HG03442 (cell line): ENCODE measurements at regions not wholly inside any gene's neighbourhood (a gene's known extent, or its start where the extent isn't known, plus 50 kb on each side); places are given as distances from the start of the nearest gene placed in this dataset.

Source experiments
- ATAC-seq: cut with Tn5 transposase; IDR thresholded peaks from one replicate; pipeline ENCODE4 v1.9.1; 2021; ENCODE audit warnings: mild to moderate bottlenecking, moderate library complexity; ENCODE audit not compliant: unreplicated experiment

DNA sequence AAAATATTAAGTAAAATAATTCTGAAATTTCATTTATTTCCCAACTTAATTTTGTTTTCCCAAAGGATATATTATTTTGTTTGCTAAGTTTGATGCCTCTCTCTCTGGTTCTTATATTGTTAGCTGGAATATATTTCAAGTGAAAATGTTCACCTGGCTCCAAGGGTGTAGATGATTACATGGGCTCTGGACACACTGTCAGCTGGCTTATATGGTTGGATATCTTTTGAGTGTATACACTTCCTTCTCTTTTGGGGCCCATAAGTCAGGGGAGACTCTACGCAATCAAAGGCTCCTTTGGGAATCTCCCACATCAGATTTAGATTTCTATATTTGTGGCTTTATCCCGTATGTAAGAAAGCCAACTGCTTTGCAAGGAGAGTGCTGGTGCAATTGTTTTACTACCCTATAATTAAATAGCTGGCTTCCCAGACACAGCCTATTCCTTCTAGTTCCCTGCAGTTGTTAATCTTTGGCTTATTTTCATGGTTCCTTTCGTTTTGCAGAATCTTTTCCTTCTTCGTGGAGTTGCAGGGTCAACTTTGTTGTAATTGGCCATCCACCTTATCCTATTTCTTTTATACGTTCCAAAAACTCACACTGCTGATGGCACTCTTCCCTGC is 225.7 kb downstream of the DPH6 start:
- no peak for ATAC-seq

DNA sequence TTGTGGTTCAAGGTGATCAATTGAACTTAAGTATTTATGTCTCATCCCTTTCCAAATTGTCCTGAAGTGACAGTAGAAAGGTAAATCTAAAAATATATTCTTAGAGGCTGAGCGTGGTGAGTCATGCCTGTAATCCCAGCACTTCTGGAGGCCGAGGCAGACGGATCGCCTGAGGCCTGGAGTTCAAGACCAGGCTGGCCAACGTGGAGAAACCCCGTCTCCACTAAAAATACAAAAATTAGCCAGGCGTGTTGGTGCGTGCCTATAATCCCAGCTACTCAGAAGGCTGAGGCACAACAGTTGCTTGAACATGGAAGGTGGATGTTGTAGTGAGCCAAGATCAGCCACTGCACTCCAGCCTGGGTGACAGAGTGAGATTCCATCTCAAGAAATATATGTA is 226.6 kb downstream of the DPH6 start:
- ATAC-seq: no peak

DNA sequence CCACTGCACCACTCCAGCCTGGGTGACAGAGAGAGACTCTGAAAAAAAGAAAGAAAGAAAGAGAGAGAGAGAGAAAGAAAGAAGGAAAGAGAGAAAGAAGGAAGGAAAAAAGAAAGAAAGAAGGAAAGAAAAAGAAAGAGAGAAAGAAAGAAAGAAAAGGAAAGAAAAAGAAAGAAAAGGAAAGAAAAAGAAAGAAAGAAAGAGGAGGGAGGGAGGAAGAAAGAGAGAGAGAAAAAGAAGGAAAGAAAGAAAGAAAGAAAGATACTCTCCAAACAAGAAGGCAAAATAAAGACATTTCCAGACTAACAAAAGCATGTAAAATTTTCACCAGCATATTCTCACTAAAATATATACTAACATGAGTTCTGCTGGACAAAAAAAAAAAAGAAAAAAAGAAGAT is 228.7 kb downstream of the DPH6 start:
- ATAC-seq: no peak

DNA sequence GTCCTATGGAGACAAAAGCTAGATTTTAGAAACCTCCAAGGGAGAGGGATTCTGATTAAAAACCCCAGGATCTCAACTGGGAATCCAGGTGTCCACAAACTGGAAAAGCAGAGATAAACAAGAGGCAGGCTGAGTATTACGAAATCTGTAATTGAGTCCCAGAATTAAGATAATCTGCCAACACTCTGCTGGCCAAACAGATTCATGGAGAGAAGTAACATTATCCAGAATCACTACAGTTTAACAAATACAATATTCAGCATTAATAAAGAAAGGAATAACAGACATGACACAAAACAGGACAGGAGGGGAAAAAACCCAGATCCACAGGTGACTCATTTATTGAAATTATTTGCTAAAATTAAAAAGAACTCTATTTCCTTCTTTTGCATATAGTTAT is 227.2 kb upstream of the NANOGP8 start:
- no peak for ATAC-seq

DNA sequence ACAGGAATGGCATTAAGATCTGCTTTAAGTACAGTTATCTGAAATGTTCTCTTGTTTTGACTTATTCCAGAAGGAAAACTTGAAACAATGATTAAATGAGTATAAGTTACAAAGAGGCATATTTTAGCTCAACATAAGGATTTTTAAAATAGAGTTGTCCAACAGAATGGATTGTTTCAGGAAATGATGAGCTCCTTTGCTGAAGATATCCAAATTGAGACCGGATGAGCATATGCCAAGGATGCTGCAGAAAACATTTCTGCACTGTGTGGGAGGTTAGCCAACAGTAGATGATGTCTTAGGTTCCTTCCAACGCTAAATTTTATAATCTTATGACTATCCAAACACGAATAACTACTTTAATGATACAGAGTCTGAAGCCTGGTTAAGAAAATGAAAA is 226.5 kb upstream of the NANOGP8 start:
- ATAC-seq: no peak

DNA sequence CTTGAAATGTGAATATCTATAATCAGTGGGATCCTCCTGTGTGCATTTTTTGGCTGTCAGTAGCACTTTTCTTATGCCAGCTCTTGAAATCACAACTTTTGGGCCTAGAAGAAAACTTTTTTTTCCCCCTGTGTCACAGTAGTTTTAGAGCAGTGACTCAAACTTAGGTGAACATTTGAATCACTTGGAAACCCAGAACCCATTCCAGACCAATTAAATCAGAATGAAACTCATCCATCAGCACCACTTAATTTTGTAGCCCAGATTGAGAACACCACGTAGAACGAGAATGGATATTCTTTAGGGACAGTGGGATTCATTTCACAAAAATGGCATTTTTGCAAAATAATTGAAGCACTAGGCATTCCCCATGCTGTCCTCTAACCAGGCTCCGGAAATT is 224.8 kb upstream of the NANOGP8 start:
- no peak for ATAC-seq

DNA sequence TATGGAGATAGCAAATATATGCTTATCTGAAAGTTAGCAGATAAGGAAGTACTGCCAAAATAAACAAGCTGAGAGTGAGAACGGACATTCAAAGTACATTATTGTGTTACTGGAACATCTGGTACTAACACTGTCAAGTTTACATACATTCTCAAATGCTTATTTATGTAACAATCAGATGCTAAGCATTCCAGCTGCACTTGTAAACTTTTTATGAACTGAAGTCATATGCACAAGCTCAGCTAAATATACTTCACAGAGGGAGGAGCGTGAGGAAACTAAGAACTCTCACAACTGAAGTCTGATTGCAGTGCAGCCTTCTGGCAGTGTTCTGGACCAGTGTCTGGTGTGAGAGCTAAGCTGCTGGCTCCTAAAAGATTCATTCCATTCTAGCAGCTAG is 223.7 kb upstream of the NANOGP8 start:
- no peak for ATAC-seq

DNA sequence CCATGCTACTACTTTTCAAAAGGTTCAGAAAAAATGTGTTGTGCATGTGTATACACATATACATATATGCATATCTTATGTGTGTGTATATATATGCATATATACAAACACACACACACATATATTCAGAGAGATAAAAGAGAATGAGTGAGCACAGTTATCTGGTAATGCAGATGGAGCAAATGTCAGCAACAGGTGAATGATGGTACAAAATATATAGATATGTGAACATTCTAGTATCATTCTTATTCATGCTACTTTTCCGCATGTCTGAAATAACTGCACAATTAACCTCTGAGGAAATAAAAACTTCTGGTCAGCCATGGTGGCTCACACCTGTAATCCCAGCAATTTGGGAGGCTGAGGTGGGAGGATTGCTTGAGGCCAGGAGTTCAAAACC is 222.6 kb upstream of the NANOGP8 start:
- ATAC-seq: no peak

DNA sequence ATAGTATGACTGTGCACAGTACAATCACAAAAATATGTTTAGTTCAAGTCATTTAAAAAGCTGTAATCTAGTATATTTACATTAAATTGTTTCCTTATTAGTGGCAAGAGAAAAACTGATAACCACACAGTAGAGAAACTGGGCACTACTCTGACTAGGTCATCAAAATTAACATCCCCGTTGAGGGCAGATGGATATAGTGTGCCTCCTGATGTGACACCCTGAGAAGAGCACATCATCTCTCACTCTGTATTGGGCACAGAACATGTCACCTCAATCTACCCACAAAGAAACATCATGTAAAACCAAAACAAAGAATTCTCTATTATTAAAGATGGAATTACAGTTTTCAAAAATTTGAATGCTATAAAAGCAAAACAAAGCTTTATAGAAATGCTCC is 221.9 kb upstream of the NANOGP8 start:
- ATAC-seq: no peak

DNA sequence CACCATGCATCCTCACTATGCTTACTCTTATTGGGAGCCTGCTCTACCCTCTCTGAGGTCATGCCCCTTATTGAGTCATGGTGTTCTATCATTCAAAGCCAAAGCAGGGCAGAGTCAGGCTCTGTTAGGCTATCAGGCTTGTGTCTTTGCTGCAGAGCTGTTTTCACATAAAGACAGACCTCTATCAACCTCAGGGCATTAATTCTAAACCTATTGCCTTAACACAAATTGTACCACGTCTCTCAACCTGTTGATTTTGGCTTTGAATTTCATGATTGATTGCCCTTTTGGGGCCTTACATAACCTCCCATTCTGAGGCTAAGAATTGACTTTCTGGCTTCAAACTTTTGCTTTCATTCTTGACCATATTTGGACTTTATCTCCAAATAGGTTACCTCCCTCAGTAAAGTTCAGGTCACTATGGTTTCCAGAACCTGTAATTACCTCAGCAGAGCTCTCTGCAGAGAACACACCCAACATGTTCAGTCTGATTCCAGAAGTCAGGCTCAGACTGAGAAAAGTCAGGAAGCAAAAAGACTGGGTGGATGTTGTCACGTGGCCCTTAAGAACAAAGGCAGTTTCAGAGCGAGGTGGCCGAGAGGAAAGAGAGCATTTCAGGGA is 221.4 kb upstream of the NANOGP8 start:
- ATAC-seq: no peak

DNA sequence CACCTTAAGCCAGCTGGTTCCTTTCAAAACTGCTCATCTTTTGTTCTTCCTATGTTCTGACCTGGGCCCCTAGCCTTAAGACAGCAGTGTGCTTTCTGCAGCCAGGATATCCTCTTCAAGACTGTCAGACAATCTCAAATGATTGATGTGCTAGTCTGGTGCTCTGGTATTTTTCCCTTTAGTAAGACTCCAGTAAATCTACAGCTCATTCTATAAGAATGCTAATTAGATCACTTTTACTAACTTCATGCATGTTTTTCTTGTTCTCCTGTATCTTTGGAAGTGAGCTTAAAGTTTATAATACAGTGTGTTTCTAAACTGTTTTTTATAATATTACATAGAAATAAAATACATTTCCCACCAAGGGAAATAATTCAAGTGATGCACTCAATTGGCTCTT is 220.9 kb upstream of the NANOGP8 start:
- ATAC-seq: no peak

DNA sequence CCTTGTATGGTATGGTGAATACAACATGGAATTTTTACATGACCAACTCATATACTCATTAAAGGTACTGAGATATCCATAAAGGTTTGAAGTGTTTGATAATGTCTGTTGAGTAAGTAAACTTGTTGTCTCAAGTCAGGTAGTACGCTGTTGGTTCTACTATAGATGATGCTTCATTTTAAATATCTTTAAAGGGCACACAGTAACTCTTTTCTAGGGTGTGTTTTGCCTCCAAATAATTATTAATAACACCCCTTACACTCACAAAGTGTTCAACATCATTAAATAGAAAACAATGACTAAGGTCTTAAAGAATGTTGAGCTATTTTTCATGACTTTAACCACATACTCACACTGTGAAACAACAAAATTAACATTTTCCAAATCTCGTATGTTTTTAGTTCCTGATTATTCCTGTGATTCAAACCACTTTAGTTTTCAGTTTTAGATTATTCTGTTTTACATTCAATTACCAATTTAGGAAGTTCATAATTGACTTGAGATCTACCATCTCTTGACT is 220.0 kb upstream of the NANOGP8 start:
- ATAC-seq: no peak

DNA sequence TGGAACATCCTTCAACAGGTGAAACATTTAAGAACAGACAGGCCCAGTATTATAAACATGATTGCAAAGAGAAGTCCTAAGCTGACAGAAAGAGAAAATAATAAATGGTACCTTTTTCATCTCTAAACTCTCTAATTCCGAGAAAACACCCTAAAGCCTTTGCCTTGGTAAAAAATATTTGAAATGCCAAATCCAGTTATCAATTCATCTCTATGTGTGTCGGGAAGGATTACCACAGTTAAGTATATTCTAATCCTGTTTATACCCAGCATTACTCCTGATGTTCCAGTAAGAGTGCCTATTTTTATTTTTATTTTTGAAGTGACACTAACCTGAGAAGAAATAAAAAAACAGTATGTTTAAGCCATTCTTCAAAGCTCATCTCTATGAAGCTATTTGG is 219.3 kb upstream of the NANOGP8 start:
- ATAC-seq: no peak

DNA sequence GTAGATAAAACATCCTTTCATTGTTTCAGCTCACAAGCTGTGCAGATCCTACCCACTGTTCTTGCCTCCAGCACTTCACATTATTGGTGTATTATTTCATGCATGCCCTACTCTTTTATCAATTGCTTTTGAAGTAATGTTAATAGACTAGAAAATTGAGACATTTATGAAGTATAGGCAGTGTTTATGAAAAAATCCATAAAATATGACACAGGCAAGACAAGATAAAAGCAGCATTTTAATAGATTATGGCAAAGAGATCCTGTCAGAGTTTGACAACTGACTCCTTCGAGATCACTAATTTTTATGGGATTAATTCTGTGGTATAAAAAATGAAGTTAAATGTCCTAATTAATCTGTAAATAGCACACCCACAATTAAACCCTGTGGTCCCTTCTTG is 217.2 kb upstream of the NANOGP8 start:
- no peak for ATAC-seq

DNA sequence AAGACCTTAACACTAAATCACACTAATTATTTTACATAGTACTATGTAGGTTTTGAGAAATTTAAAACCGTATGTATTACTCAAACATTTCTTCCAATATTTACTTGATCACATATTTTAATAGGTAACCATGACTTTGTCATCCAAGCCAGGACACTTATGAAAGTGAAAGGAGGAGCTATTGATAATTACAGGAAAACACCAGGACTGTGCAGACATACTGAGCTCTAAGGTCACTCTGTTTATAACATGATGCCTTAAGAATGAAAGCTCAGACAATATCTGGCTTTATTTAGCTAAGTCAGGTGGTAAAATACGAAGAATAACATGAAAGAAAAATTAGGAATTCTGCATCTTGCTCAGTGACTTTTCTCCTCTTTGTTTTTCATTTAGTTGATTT is 216.0 kb upstream of the NANOGP8 start:
- ATAC-seq: no peak

DNA sequence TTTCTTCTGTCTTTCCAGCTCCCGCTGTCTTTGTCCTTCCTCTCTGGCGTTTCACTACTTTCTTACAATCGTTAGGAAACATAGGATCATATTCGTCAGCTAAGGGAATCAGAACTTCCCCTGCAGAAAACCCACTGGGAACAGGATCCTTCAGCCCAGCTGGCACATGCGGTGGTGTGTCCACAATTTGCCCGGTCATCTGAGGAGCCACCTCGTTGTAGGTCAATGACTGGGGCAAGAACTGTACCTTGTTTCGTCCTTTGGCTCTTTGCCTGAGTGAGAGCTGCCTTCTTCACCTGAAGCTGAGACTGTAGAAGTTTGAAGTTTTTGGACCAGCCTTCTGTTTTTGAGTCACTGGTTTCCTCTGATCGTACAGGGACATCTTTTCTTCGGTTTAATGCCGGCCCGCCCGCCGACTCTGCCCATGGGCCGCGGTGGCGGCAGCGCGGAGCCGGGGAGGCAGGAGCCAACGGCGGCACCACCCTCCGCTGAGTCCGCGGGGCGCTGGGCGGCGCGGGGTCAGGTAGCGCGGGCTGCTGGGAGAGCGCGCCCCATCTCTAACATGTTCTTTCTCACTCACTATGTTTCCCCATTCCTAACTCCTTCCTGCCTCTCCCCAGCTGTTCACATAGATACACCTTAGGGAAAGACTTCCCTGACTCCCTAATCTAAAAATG is 214.1 kb upstream of the NANOGP8 start:
- no peak for ATAC-seq

DNA sequence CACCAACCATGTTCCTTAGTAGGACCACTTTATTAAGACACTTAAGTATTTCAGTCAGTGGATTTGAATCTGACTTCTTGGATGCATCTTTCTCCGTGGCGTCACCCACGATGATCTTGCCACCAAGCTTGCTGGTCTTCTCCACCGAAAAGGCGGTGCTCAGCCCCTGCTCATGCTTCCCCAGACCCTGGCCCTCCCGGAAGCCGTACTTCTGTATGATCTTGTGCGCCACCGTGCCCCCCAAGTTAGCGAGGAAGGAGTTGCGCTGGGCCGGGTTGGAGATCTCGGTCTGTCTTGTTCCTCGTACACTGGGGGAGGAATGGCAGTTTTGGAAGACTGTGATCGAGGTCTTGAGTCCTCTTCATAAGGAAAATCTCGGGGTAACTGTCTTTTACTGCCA is 213.4 kb upstream of the NANOGP8 start:
- no peak for ATAC-seq

DNA sequence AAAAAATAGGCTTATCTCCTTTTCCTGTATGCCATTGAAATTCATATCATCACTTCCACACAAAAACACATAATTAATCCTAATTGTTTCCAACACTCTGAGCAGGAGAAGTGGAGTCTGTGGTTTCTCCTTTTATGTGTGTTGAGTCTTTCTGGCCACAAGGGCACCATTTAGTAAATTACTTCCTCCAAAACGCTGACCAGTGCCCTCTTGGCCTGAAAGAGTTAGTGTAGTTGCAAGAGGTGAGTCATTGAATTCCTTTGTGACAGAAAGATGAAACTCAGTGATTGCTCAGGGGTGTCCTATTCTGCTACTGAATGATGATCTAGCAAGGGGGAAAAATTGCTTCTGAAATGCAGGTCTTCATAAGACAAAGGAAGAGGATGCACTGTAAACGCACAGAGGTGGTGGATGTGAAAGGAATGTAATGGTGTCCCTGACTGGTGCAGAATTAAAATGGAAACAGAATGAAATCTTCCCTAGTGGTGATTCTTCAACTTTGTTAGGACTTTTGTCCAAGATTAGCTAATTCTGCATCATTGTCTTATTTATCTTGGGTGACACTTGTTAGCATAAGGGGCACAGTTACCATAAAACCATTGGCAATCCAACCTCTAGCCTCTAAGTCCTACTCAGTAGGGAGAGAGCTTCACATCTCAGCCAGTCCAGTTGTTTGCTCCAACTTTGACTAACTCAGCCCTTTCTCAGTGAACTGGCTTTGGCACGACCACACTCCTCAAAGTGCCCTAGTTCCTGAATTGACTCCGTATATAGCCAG is 208.4 kb upstream of the NANOGP8 start:
- ATAC-seq: no peak

DNA sequence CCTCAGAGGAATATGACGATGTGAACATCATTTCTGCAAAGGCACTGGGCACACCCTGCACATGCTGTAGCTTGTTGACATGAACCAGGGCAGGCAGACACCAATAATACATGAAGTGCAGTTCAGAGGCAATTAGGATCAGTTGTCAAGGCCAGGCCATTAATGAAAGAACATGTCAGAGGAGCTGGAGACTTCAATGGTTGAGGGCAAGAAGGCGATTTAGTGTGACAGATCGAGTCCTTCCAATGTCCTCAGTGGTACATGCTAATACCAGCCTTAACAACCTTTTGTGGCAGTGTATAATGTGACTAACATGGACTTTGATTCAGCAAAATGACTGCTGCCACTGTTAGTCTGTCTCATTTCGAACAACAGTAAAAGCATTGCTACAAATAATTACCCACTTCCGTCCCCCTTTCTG is 205.2 kb upstream of the NANOGP8 start:
- no peak for ATAC-seq

DNA sequence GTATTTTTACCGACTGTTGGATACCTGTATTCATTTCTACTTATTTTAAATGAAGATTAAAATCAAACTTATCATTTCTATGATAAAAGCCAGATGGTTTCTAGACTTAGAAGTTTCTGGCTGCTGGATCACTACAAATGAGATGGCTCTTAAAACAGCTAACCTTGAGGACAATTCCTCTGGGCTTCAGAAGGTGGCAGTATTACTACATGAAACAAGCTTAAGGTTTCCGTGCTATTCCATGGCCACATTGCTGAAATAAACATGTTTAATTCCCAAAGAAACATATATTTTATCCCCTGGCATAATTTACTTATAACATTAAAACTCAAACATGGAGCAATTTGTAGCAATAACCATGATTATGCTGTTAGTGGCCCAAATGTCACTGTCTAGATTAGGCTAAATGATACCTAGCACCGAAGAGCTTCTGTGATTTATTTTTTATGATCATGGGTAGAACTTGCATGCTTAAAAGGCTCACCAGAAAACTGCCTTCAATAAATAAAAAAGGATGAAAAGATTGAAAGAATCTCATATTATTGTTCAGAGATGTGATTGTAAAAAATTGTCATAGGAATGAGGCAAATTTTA is 204.0 kb upstream of the NANOGP8 start:
- ATAC-seq: no peak

DNA sequence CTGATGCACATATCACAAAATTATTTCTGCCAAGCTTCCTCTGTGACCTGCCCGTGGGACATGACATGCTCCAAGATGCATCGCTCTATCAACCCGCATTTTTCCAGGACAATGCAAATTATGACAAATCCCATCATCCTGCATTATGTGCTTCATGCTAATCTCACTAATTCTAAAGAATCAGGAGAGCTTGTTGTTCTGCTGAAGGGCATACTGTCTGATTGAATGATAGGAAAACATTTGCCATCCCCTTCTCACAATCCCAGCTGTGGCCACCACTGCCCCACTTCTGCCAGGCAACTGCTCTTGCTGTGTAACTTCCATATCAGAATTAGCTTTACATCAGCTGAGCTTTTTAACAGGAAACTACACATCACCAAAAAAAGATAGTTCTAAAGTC is 203.5 kb upstream of the NANOGP8 start:
- no peak for ATAC-seq
